Activated CD4-positive, alpha-beta T cell treated with anti-CD3 and anti-CD28 coated beads for 4 hours (primary cell): ENCODE measurements at regions not wholly inside any gene's neighbourhood (a gene's known extent, or its start where the extent isn't known, plus 50 kb on each side); places are given as distances from the start of the nearest gene placed in this dataset.

ENCODE experiments used
- DNase-seq, 2 donors: peaks; one replicate each; pipeline ENCODE4 v3.0.0-alpha.2; 2020

DNA sequence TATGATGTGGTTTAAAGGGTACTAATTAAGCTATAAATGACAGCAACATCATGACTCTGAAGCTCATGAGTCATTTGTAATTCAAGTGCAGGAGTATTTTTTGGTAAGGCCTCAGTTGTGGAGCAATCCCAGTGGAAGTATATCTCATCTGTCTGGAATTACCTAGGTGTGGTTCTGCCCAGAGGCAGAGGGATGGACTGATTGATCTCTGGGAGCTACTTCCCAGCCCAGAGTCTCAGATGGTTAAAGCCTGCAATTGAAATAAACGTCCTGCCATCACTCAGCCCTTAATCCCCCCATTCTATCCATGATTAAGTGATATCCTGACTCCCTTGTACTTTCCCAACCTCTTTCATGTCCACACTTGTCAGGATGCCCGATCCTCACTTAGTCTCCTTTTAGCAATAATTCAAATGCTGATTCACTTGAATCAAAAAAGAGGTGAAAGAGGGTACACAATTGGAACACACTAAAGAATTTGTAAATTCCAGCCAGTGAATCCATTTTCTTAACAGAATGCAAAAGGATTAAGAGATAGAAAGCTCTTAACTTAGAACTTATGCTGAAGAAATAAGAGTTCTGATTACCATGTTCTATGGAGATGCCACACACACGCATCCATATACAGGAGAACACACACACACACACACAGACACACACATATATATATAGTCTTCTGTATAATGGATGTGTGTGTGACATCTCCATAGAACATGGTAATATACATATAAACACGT lies 664.4 kb downstream of the NYAP2 start:
- no peak for DNase-seq

DNA sequence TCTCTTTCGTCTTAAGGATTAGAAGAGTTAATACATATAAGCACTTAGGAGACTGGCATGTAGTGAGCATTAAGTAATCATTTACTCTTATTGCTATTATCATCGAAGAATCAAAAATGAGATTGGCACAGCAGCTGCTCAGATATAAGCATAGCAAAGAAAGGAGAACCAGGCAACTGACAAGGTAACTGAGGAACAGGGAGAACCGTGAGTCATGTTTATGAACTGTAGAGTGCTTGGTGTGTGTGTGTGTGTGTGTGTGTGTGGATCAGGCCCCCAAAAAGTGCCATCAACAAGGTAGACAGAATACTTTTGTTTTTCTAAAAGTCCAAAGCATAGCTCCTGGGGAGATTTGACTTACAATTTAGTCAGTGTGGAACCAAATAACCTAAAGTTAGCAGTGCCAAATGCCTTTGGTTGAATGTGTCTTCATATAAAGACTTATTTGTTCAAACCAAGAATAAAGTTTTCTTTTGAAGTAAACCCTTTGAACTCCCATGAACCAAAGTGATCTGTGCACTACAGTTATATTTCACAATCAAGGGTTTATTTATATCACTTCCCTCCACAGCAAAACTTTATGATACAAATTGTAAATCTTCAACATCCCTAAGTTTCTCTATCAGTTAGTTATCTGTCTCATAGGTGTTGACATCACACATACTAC lies 660.6 kb downstream of the NYAP2 start:
- DNase-seq = no peak

DNA sequence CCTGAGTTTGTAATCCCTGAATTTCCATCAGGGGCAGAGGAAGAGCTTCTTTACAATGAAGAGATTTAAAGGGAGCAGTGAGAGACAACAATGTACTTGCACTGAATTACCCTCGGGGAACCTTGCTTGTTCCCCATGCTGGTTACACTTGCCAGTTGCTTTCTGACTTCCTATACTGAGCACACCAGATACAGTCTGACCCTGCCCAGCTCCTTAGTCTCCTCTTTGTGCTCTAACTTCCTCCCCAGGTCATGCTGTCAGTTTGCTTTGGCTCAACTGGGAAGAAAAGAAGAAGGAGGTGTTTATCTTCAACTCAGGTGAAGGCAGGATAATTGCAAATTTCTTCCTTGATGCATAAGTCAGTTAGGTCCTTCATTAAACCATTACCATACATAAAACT lies 658.4 kb downstream of the NYAP2 start:
- no peak for DNase-seq

DNA sequence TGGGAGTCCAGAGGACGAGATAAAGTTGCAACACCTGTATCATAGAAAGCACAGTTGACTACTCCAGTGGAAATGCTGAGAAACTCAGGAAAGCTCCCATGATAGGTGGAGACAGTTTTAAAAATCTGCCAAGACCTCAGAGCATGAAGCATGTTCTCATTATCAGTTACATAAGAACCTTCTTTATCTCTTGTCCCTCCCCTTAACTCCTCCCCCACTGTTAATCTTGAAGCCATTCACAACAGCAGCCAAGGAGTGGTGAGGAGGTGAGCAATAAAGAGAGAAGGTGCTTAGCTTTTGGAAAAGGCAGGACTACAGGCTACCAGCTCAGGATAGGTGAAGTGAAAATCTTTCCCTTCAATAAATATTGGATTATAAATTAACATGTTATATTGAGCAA lies 657.9 kb downstream of the NYAP2 start:
- no peak for DNase-seq

DNA sequence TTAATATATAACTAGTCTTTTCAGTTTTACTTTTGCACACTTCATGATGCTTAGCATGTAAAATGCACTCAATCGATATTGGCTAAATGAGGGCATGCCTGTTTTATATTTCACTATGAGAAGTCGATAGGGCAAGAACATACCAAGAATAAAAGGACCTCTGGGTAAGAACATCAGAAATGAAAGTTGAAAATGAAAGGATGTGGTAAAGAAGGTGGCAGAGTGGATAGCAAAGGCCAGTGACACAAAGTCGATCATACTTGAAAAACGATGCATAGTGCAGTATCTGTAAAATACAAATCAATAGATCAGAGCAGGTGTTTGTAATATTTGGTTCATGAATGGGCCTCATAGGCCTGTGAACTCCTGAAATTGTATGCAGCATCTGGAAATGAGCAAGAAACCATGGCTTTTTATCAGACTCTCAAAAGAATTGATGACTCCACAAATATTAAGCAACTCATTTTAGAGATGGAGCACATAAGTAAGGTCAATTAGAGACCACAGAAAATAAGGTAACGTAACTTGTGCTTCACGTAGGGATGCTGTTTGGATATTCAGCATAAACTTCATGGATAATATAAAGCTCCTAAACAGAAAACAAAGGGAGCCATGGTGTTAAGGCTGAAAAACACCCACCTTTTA lies 653.4 kb downstream of the NYAP2 start:
- no peak for DNase-seq

DNA sequence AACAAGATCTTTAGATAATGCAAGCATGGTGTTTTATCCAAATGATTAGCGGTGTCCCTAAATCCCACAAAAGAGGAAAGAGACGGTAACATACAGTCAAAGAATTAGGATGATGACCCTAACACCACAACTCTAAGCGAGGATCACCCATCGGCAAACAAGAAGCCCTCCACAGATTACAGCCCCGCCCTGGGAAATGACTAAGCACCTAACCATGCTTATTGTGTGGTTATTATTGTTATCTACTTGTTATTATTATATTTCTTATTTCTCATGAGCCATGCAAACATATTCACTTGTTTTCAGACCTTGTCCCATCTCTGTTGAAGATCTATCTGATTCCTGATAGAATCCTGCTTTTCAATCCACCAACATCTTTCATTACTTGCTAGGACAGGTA lies 651.3 kb downstream of the NYAP2 start:
- DNase-seq = no peak

GRCh38 chr2:226048611-226049010 lies 649.1 kb downstream of the NYAP2 start:
- DNase-seq = no peak

DNA sequence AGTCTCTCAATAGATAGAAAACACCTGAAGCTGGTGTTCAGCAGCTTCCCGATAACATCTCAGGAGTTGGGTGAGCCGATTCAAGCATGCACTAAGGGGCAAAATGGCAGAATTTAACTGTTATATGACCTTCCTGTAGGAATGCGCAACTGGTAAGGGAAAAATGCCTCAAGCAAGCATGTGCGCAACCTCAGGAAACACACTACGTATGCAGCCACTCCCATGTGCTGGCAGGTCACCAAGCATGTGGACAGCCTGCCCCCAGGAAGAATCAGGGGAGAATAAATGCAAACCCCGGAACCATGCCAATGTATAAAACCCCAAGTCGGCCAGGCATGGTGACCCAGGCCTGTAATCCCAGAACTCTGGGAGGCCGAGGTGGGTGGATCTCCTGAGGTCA lies 645.6 kb downstream of the NYAP2 start:
- DNase-seq = no peak

DNA sequence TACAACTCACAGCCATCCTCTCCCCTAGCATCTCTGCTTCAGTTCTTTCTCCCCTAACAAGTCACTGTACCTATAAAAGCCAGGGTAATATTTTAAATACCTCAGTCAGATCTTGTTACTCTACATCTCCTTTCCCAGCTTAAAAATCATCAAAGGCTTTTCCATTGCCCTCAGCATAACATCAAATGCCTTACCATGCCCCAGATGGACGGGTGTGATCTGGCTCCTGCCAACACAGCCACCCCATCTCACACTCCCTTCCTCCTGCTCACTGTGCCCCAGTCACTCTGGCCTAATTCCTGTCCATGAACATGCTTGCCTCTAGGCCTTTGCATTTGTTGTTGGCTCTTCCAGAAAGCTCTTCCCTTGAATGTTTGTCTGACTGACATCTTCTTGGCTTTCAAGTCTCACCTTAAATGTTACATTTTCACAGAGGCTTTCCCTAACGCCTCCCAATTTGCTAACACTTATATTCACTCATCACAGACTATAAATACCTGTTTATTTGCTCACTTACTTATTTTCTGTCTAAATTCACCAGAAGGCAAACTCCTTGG lies 640.9 kb downstream of the NYAP2 start:
- DNase-seq = no peak

DNA sequence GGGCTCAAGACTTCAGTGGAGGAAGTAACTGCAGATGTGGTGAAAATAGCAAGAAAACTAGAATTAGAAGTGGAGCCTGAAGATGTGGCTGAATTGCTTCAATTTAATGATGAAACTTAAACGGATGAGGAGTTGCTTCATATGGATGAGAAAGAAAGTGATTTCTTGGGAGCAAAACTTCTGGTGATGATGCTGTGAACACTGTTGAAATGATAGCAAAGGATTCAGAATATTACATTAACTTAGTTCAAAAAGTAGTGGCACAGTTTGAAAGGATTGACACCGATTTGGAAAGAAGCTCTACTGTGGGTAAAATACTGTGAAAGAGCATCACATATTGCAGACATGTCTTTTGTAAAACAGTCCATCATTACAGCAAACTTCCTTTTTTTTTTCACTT lies 638.0 kb downstream of the NYAP2 start:
- DNase-seq = no peak

- DNase-seq = peak in 1 of 2 donors; percentile 16
Measured at GRCh38 chr2:226031647-226032501, 632.4 kb downstream of the NYAP2 start.

- DNase-seq = no peak
Measured at GRCh38 chr2:226030788-226031646, 631.5 kb downstream of the NYAP2 start.

DNA sequence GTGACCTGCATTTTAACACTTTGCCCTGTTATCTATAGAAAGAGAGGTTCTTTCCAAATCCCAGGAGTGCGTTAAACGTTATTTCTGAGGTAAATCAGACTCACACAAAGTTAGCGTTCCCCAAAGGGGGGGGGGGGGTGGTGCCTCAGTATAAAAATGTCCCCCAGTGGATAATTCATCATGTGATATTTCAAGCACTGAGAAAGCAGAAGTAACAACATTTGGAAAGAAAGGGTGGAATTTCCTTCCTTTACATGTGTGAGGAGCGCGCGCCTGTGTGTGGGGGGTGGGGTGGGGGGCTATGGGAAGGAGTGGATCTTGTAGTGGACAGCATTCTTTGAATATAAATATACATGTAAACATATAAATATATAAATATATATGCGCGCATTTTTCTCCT lies 630.9 kb downstream of the NYAP2 start:
- no peak for DNase-seq

GRCh38 chr2:226023946-226024345 lies 624.4 kb downstream of the NYAP2 start:
- DNase-seq = no peak

DNA sequence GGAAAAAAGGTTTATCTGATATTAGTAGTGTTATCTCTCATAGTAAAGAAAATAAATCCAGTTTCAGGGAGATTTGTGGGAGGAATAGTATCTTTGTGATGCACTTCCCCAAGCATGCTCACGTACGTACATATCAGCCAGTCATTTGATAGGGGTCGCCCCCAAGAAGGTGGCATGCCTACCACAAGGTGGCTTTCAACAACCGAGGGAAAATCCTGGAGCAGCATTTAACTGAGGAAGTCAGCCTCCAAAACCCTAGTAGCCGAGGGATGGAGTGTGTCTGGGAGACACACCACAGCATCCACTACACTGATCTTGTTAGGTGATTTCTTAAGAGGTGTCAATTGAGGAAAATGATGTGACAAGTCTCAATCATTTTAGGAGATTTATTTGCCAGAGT lies 623.9 kb downstream of the NYAP2 start:
- DNase-seq = no peak

DNA sequence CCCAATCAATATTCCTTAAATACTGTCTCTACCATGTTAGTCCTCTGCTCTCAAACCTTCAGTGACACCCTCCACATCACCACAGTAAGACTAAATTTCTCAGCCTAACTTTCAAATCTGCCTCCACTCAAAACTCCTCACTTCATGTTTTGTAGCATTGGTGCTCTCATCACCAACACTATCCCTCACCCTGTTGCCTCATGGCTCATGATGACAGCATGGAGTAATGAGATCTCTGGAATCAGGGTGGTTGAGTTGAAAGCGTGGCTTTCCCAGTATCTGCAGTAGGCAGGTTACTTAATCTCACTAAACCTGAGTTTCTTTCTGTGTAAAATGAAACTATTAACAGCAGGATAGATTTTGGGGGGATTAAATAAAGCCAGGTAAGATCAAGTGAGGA lies 621.4 kb downstream of the NYAP2 start:
- no peak for DNase-seq

- no peak for DNase-seq
Measured at GRCh38 chr2:226020176-226020575, 620.7 kb downstream of the NYAP2 start.

DNA sequence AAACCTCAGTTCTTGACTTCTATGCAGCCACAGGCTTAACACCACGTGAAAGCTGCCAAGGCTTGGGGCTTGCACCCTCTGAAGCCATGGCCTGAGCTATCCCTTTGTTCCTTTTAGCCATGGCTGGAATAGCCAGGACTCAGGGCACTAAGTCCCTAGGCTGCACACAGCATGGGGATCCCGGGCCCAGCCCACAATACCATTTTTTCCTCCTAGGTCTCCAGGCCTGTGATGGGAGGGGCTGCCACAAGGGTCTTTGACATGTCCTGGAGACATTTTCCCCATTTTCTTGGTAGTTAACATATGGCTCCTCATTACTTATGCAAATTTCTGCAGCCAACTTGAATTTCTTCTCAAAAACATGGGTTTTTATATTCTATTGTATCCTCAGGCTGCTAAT lies 619.1 kb downstream of the NYAP2 start:
- no peak for DNase-seq

- no peak for DNase-seq
Measured at GRCh38 chr2:226017537-226017936, 618.0 kb downstream of the NYAP2 start.

DNA sequence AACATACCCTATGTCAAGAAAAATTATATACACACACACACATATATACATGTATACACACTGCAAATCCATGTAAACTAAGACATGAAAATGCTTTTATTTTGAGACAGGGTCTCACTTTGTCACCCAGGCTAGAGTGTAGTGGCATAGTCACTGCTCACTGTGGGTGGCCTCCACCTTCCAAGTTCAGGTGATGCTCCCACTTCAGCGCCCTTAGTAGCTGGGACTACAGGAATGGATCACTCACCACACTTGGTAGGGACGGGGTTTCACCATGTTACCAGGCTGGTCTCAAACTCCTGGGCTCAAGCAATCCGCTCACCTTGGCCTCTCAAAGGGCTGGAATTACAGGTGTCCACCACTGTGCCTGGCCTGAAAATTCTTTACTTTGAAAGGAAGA lies 617.6 kb downstream of the NYAP2 start:
- no peak for DNase-seq

- no peak for DNase-seq
Measured at GRCh38 chr2:226011716-226012450, 612.4 kb downstream of the NYAP2 start.
